ENCODE measurements at regions not wholly inside any gene's neighbourhood (a gene's known extent, or its start where the extent isn't known, plus 50 kb on each side); places are given as distances from the start of the nearest gene placed in this dataset.

DNA sequence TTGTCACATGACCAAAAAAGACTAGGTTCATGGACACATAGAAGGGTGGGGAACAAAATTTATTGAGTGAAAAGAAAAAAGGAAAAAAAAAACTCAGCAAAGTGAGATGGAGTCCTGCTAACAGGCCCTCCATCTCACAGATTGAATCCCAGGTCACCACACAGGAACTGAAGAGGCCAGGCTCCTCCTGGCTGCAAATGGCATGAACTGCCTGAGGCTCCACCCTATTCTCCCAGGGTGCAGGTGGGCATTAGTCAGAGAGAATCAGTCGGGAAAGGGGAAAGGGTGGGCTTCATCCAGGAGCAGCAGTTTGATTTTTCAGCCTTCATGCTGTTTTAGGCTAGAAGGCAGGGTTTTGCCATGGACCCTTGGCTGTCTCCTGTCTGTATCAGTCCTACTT lies 128.5 kb upstream of the GRID2 start:
- intact Hi-C loops (cut with micrococcal nuclease) = no loop called here
- Histone ChIP-seq H2AFZ (ENCODE audit: insufficient read depth, low read depth, low read length, poor library complexity, severe bottlenecking) (no peak overlapping the region), H3K27ac (ENCODE audit: low read depth in 1 of 2, low read length in 2 of 2) (no peak overlapping the region), H3K36me3 (replicated peaks in 1 of 2; ENCODE audit: control insufficient read depth in 1 of 2, insufficient read depth in 2 of 2, low read length in 2 of 2) (no peaks in the 10 kb centered on the region), H4K20me1 (ENCODE audit: insufficient read depth, low read length) (no peaks in the 10 kb centered on the region), H3K9me3 (replicated peaks in 1 of 2; ENCODE audit: control insufficient read depth in 1 of 2, insufficient read depth in 1 of 2, low read length in 2 of 2) (no peaks in the 10 kb centered on the region), H3K4me1 (ENCODE audit: control insufficient read depth in 1 of 2, insufficient read depth in 2 of 2, low read length in 2 of 2) (no peaks in the 10 kb centered on the region), H3K9ac (ENCODE audit: insufficient read depth, low read length, poor library complexity, severe bottlenecking) (no peak overlapping the region), H3K4me2 (replicated peaks; ENCODE audit: extremely low read depth, low read length, poor library complexity, severe bottlenecking) (no peak overlapping the region), H3K27me3 (ENCODE audit: control insufficient read depth in 2 of 2, insufficient read depth in 2 of 2, low read length in 2 of 2) (no peaks in the 10 kb centered on the region), H3K79me2 (ENCODE audit: insufficient read depth, low read length) (no peaks in the 10 kb centered on the region), H3K4me3 (replicated peaks in 1 of 3; ENCODE audit: low read depth in 2 of 3, low read length in 3 of 3) (no peak overlapping the region)
- TF ChIP-seq, protein P1, sequence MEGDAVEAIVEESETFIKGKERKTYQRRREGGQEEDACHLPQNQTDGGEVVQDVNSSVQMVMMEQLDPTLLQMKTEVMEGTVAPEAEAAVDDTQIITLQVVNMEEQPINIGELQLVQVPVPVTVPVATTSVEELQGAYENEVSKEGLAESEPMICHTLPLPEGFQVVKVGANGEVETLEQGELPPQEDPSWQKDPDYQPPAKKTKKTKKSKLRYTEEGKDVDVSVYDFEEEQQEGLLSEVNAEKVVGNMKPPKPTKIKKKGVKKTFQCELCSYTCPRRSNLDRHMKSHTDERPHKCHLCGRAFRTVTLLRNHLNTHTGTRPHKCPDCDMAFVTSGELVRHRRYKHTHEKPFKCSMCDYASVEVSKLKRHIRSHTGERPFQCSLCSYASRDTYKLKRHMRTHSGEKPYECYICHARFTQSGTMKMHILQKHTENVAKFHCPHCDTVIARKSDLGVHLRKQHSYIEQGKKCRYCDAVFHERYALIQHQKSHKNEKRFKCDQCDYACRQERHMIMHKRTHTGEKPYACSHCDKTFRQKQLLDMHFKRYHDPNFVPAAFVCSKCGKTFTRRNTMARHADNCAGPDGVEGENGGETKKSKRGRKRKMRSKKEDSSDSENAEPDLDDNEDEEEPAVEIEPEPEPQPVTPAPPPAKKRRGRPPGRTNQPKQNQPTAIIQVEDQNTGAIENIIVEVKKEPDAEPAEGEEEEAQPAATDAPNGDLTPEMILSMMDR (IDR thresholded peaks at IDR 0.05) = no peak
- Mint-ChIP-seq H3K9me3 (peaks cover 0 to 3% (median 0%) of the 10 kb centered on the region in 7 donors), H3K27me3 (ENCODE audit: low read depth in 3 of 3) (no peaks in the 10 kb centered on the region), H3K27ac (no peak overlapping the region), H3K4me3 (no peak overlapping the region), H3K4me1 (no peaks in the 10 kb centered on the region), H3K36me3 (no peaks in the 10 kb centered on the region)
- no peak for DNase-seq
- 57% methylated on average over 1 of the region's 1 CpG for WGBS (ENCODE audit: insufficient coverage)

DNA sequence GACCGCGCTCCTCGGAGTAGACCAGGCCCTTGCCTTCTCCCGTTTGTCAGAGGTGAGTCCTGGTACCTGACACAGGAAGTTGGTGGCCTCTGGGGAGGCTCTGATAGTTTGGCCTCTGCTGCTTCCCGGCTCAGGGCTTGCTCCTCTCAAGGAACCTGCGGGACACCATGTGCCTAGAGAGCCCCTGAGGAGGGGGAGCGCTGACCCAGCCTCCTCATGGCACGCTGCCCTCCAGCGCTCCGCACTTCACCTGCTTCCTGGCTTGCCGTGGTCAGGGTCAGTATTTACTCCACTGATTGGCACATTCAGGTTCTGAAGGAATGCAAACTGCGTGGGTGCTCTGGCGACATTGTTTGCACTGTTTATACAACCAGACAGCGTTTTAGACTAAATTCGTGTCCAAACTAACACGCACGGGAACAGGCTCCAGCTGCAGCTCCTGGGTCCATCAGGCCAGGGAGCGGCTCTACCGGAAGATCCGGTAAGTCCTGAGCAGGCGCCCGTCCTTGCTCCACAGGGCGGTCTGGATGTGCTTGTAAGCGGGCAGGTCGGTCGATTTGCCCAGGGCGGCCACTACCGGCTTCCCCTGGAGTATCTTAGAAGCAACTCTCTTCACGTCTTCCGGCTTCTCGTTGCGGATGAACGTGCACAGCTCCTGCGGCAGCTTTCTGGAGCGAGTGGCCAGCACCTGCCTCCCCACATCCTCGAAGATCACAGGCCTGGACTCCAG lies 121.6 kb upstream of the GRID2 start:
- TF ChIP-seq, protein P1 (IDR thresholded peaks at IDR 0.05) = no peak
- Mint-ChIP-seq H3K36me3 (no peaks in the 10 kb centered on the region), H3K9me3 (peaks cover 11 to 29% (median 13%) of the 10 kb centered on the region in 7 donors), H3K27me3 (ENCODE audit: low read depth in 3 of 3) (no peaks in the 10 kb centered on the region), H3K27ac (no peak overlapping the region), H3K4me1 (no peaks in the 10 kb centered on the region), H3K4me3 (no peak overlapping the region)
- H3K79me2 ChIP-seq (ENCODE audit: insufficient read depth, low read length) = no peaks in the 10 kb centered on the region
- no peak overlapping the region for H3K9ac ChIP-seq (ENCODE audit: insufficient read depth, low read length, poor library complexity, severe bottlenecking)
- no peak overlapping the region for H3K27ac ChIP-seq (ENCODE audit: low read depth in 1 of 2, low read length in 2 of 2)
- intact Hi-C loops (cut with micrococcal nuclease) = no loop called here
- H3K4me3 ChIP-seq (replicated peaks in 1 of 3; ENCODE audit: low read depth in 2 of 3, low read length in 3 of 3) = no peak overlapping the region
- no peak overlapping the region for H3K4me2 ChIP-seq (replicated peaks; ENCODE audit: extremely low read depth, low read length, poor library complexity, severe bottlenecking)
- peaks cover 20 to 25% of the 10 kb centered on the region in 2 donors for H3K9me3 ChIP-seq (replicated peaks in 1 of 2; ENCODE audit: control insufficient read depth in 1 of 2, insufficient read depth in 1 of 2, low read length in 2 of 2)
- H3K27me3 ChIP-seq (ENCODE audit: control insufficient read depth in 2 of 2, insufficient read depth in 2 of 2, low read length in 2 of 2) = no peaks in the 10 kb centered on the region
- no peaks in the 10 kb centered on the region for H4K20me1 ChIP-seq (ENCODE audit: insufficient read depth, low read length)
- 96% methylated on average over 36 of the region's 36 CpGs for whole genome bisulfite sequencing (ENCODE audit: insufficient coverage)
- H2AFZ ChIP-seq (ENCODE audit: insufficient read depth, low read depth, low read length, poor library complexity, severe bottlenecking) = no peak overlapping the region
- H3K4me1 ChIP-seq (ENCODE audit: control insufficient read depth in 1 of 2, insufficient read depth in 2 of 2, low read length in 2 of 2) = no peaks in the 10 kb centered on the region
- DNase-seq = no peak
- no peaks in the 10 kb centered on the region for H3K36me3 ChIP-seq (replicated peaks in 1 of 2; ENCODE audit: control insufficient read depth in 1 of 2, insufficient read depth in 2 of 2, low read length in 2 of 2)
